Esophagus muscularis mucosa (tissue), 4 donors: ENCODE measurements at regions not wholly inside any gene's neighbourhood (a gene's known extent, or its start where the extent isn't known, plus 50 kb on each side); places are given as distances from the start of the nearest gene placed in this dataset.

Experiments used
- DNase-seq: peaks from one replicate; pipeline ENCODE4 v3.0.0-alpha.2; 2017; ENCODE audit errors: extremely low spot score
- H3K27ac ChIP-seq, 4 donors: fragments of 200-600 bp; sonication (generic); replicated peaks in 1 of 4; 1 replicate in 3 of 4; 2 replicates in 1 of 4; pipeline ENCODE4 v1.5.1; 2016 to 2019; ENCODE audit warnings: mild to moderate bottlenecking in 1 of 4
- H3K27me3 ChIP-seq, 4 donors: fragments of 200-600 bp; sonication (generic); one replicate each; pipeline versions ENCODE4 v1.5.1 to v1.6.0; 2016 to 2019
- H3K36me3 ChIP-seq, 4 donors: fragments of 200-600 bp; sonication (generic); one replicate each; pipeline ENCODE4 v1.5.1; 2016 to 2019
- H3K4me1 ChIP-seq, 4 donors: fragments of 200-600 bp; sonication (generic); one replicate each; pipeline ENCODE4 v1.5.1; 2016 to 2019
- H3K4me3 ChIP-seq, 4 donors: fragments of 200-600 bp; sonication (generic); 1 replicate in 2 of 4; 2 replicates in 2 of 4; pipeline ENCODE4 v1.5.1; 2016 to 2019; ENCODE audit warnings: mild to moderate bottlenecking in 4 of 4, moderate library complexity in 1 of 4
- H3K9me3 ChIP-seq, 4 donors: fragments of 200-600 bp; sonication (generic); 1 replicate in 3 of 4; 2 replicates in 1 of 4; pipeline ENCODE4 v1.5.1; 2016 to 2019
- EP300 ChIP-seq: sonication (generic); formaldehyde crosslinking; IDR thresholded peaks from one replicate; pipeline ENCODE4 v1.6.1; 2017; ENCODE audit warnings: antibody characterized with exemption
- POLR2A ChIP-seq: fragments of 450-650 bp; IDR thresholded peaks from one replicate; pipeline ENCODE4 v1.6.1; 2017; ENCODE audit warnings: antibody characterized with exemption, moderate library complexity, mild to moderate bottlenecking, low read depth
- POLR2AphosphoS5 ChIP-seq, 2 donors: sonication (generic); formaldehyde crosslinking; IDR thresholded peaks; one replicate each; pipeline ENCODE4 v1.6.1; 2017; ENCODE audit warnings: antibody characterized with exemption in 2 of 2
- WGBS: methylation state at CpG from one replicate; pipeline ENCODE4 v1.1.5; 2018; 5-methylcytosine and 5-hydroxymethylcytosine counted together
- intact Hi-C: fragments of 100-400 bp; cut with DNase I; formaldehyde crosslinking; loops from one replicate; pipeline ENCODE4 v1.15.1; 2023
- TF ChIP-seq, protein P1 (sequence below), 3 experiments: fragments of 200-600 bp in 2 of 3; fragments of 450-650 bp in 1 of 3; sonication (generic) in 2 of 3; IDR thresholded peaks; one replicate each; pipeline ENCODE4 v1.5.1; 2017 to 2019; ENCODE audit warnings: antibody characterized with exemption in 3 of 3, mild to moderate bottlenecking in 2 of 3, moderate library complexity in 1 of 3

DNA sequence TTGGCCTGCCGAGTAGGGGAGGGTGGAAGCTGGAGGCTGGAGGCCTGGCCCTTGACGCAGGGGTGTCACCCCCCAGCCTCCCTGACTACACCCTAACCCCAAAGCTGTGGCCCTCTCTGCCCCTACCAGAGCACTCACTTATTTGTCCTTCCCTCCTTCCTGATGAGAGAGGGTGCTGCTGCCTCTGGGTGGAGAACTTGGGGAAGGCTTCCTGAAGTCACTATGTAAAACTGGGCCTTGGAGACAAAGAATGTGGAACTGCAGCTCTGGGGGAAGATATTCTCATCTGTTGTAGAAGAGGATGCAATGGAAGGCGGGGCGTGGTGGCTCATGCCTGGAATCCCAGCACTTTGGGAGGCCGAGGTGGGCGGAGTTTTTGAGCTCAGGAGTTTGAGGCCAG is 485.2 kb downstream of the ZNF536 start:
- WGBS: 83% methylated on average over 6 of the region's 6 CpGs
- Histone ChIP-seq H3K27ac (no peak overlapping the region), H3K9me3 (peaks cover 0 to 4% (median 0%) of the 10 kb centered on the region in 4 donors), H3K27me3 (no peaks in the 10 kb centered on the region), H3K36me3 (no peaks in the 10 kb centered on the region), H3K4me1 (no peaks in the 10 kb centered on the region), H3K4me3 (no peak overlapping the region)
- DNase-seq: peak; percentile 66
- TF ChIP-seq POLR2AphosphoS5 (IDR thresholded peaks at IDR 0.05): no peak
- TF ChIP-seq, protein P1, sequence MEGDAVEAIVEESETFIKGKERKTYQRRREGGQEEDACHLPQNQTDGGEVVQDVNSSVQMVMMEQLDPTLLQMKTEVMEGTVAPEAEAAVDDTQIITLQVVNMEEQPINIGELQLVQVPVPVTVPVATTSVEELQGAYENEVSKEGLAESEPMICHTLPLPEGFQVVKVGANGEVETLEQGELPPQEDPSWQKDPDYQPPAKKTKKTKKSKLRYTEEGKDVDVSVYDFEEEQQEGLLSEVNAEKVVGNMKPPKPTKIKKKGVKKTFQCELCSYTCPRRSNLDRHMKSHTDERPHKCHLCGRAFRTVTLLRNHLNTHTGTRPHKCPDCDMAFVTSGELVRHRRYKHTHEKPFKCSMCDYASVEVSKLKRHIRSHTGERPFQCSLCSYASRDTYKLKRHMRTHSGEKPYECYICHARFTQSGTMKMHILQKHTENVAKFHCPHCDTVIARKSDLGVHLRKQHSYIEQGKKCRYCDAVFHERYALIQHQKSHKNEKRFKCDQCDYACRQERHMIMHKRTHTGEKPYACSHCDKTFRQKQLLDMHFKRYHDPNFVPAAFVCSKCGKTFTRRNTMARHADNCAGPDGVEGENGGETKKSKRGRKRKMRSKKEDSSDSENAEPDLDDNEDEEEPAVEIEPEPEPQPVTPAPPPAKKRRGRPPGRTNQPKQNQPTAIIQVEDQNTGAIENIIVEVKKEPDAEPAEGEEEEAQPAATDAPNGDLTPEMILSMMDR (IDR thresholded peaks at IDR 0.05): no peak
- TF ChIP-seq EP300: no peak
- TF ChIP-seq POLR2A: no peak
- intact Hi-C loops: no loop called here

DNA sequence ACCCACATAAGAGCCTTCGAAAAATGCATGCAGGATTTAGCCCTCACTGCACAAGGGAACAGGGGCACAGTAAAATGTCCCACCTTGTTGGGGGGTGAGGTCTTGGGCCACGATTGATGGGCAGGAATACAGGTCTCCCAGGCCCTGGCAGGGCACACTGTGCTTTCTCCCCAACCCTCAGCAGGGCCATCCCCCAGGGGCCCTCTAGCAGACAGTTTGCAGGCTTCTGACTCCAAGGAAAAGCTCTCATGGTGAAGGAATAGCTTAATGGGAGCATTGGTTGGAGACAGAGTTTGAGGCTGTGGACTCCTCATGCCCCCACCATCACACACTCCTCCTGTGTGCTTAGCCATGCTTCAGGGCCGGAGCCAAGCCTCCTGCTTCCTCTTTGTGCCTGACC is 484.6 kb downstream of the ZNF536 start:
- no peaks in the 10 kb centered on the region for H3K4me1 ChIP-seq
- TF ChIP-seq POLR2AphosphoS5 (IDR thresholded peaks at IDR 0.05) (no peak), EP300 (no peak), POLR2A (no peak)
- TF ChIP-seq, protein P1 (IDR thresholded peaks at IDR 0.05): no peak
- peak; percentile 84 for DNase-seq
- H3K4me3 ChIP-seq: no peak overlapping the region
- H3K36me3 ChIP-seq: no peaks in the 10 kb centered on the region
- H3K9me3 ChIP-seq: peaks cover 0 to 4% (median 0%) of the 10 kb centered on the region in 4 donors
- WGBS: 74% methylated on average over 3 of the region's 3 CpGs
- intact Hi-C loops: no loop called here
- H3K27me3 ChIP-seq: no peaks in the 10 kb centered on the region
- no peak overlapping the region for H3K27ac ChIP-seq

DNA sequence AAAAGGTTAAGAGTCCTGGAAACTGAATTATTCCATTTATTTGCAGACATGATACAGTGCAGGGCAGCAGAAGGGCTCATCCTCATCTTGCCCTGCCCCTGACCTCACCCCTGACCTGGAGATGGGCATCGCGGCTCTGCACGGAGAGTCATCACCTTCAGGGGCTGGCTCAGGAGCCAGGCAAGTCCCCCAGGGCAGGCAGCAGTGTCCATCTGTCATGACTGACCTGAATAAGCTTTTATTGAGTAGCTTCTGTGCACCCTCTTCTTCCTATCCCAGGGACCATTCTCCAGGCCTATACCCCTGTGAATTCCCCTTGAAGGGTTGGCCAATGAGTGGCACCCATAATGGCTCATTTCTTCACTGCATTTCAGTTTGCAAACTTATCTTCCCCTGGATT is 484.2 kb downstream of the ZNF536 start:
- intact Hi-C loops: no loop called here
- H3K27ac ChIP-seq: no peak overlapping the region
- TF ChIP-seq EP300 (no peak), POLR2A (no peak), POLR2AphosphoS5 (IDR thresholded peaks at IDR 0.05) (no peak)
- TF ChIP-seq, protein P1 (IDR thresholded peaks at IDR 0.05): no peak
- no peaks in the 10 kb centered on the region for H3K27me3 ChIP-seq
- no peaks in the 10 kb centered on the region for H3K36me3 ChIP-seq
- H3K4me1 ChIP-seq: no peaks in the 10 kb centered on the region
- DNase-seq: peak; percentile 62
- peaks cover 0 to 4% (median 0%) of the 10 kb centered on the region in 4 donors for H3K9me3 ChIP-seq
- H3K4me3 ChIP-seq: no peak overlapping the region
- 38% methylated on average over 3 of the region's 3 CpGs for WGBS

DNA sequence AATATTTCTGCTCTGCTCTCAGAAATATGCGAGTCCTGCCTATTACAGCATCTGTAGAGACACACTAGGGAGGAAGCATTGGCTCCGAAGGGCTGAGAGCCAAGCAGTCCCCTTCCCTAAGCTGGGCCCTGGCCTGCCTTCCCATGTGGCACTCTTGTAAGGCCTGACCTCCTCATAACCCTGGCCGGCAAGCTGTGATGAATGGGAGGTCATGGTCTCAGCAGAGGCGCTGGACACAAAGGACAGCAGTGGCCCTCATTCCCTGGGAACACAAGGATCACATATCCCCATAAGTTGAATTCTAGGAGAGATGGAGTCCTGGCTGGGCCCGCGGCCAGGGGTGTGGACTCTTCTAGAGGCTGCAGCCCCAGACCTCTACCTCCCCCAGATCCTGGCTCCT is 483.3 kb downstream of the ZNF536 start:
- Histone ChIP-seq H3K36me3 (no peaks in the 10 kb centered on the region), H3K27ac (no peak overlapping the region), H3K4me1 (no peaks in the 10 kb centered on the region), H3K4me3 (no peak overlapping the region), H3K9me3 (peaks cover 0 to 2% (median 0%) of the 10 kb centered on the region in 4 donors), H3K27me3 (no peaks in the 10 kb centered on the region)
- intact Hi-C loops: no loop called here
- WGBS: 93% methylated on average over 2 of the region's 6 CpGs
- no peak for TF ChIP-seq POLR2A
- TF ChIP-seq POLR2AphosphoS5 (IDR thresholded peaks at IDR 0.05): no peak
- TF ChIP-seq, protein P1 (IDR thresholded peaks at IDR 0.05): no peak
- no peak for TF ChIP-seq EP300
- no peak for DNase-seq

DNA sequence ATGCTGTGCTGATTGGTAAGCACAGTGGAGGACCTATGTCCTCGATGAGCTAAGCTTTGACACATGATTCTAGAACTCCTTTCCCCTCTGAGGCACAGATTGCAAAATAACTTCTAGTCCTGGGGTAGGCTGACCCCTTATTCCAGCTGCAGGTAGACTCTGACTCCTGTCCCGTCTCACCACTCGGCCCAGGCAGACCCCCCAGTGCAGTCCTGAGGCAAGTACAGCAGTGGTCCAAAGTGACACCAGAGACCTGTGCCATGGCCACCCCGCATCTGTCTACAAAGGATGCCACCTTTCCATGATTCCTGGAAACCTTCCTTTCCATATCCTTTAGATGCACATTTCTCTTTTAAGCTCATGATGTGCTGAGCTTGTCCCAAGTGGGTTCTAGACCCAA is 482.5 kb downstream of the ZNF536 start:
- Histone ChIP-seq H3K36me3 (no peaks in the 10 kb centered on the region), H3K4me3 (no peak overlapping the region), H3K27me3 (no peaks in the 10 kb centered on the region), H3K4me1 (peaks cover 0 to 3% (median 0%) of the 10 kb centered on the region in 4 donors), H3K27ac (no peak overlapping the region), H3K9me3 (no peaks in the 10 kb centered on the region)
- TF ChIP-seq POLR2A (no peak), POLR2AphosphoS5 (IDR thresholded peaks at IDR 0.05) (no peak), EP300 (no peak)
- TF ChIP-seq, protein P1 (IDR thresholded peaks at IDR 0.05): no peak
- peak; percentile 55 for DNase-seq
- 96% methylated on average over 4 of the region's 4 CpGs for WGBS
- intact Hi-C loops: no loop called here
